ENCODE measurements at regions not wholly inside any gene's neighbourhood (a gene's known extent, or its start where the extent isn't known, plus 50 kb on each side); places are given as distances from the start of the nearest gene placed in this dataset.

GRCh38 chr18:43534511-43534910 lies 257.2 kb upstream of the SYT4 start:
- no peaks in the 10 kb centered on the region for H3K9me2 ChIP-seq (replicated peaks; ENCODE audit: insufficient read depth, low read length)
- no peaks in the 10 kb centered on the region for H4K20me1 ChIP-seq (ENCODE audit: low read depth, low read length)
- H3K36me3 ChIP-seq (ENCODE audit: low read length) = no peaks in the 10 kb centered on the region
- TF ChIP-seq, protein P1, sequence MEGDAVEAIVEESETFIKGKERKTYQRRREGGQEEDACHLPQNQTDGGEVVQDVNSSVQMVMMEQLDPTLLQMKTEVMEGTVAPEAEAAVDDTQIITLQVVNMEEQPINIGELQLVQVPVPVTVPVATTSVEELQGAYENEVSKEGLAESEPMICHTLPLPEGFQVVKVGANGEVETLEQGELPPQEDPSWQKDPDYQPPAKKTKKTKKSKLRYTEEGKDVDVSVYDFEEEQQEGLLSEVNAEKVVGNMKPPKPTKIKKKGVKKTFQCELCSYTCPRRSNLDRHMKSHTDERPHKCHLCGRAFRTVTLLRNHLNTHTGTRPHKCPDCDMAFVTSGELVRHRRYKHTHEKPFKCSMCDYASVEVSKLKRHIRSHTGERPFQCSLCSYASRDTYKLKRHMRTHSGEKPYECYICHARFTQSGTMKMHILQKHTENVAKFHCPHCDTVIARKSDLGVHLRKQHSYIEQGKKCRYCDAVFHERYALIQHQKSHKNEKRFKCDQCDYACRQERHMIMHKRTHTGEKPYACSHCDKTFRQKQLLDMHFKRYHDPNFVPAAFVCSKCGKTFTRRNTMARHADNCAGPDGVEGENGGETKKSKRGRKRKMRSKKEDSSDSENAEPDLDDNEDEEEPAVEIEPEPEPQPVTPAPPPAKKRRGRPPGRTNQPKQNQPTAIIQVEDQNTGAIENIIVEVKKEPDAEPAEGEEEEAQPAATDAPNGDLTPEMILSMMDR (IDR thresholded peaks at IDR 0.05; ENCODE audit: insufficient read depth, low read length, poor library complexity, severe bottlenecking) = no peak
- no peak for TF ChIP-seq EZH2phosphoT487 (conservative IDR thresholded peaks at IDR 0.05; ENCODE audit: low read length)
- H3F3A ChIP-seq (ENCODE audit: insufficient read depth) = no peaks in the 10 kb centered on the region
- H3K4me2 ChIP-seq (ENCODE audit: low read depth, low read length, poor library complexity, severe bottlenecking) = no peak overlapping the region
- no peaks in the 10 kb centered on the region for H3K79me2 ChIP-seq (ENCODE audit: insufficient read depth, low read length)
- no peak overlapping the region for H3K9ac ChIP-seq (ENCODE audit: low read length)
- H3K4me3 ChIP-seq (ENCODE audit: insufficient read depth, low read length, poor library complexity, severe bottlenecking) = no peak overlapping the region
- no peak overlapping the region for H3K27ac ChIP-seq (ENCODE audit: low read depth, low read length)
- H3K27me3 ChIP-seq (ENCODE audit: low read length) = no peaks in the 10 kb centered on the region
- H2AFZ ChIP-seq (ENCODE audit: low read depth, low read length, severe bottlenecking) = no peak overlapping the region
- no peaks in the 10 kb centered on the region for H3K9me3 ChIP-seq (ENCODE audit: insufficient read depth, low read length)

DNA sequence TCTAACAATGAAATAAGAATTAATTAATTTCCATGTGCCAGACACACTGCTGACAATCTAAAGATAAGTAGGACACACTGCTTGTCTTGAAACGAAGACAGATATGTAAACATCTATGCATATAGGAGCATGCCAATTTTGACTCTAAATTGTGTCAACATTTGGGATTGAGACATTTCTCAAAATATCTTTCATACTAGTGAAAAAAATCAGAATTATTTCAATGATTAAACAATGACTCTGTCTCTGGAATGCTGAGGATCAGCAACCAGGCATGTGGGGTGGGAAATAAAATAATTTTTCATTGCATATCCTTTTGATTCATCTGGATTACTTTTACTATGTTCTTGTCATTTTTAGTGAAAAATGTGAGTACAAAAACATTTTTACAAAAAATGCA lies 262.6 kb upstream of the SYT4 start:
- Histone ChIP-seq H3K36me3 (ENCODE audit: low read length) (no peaks in the 10 kb centered on the region), H3K4me2 (ENCODE audit: low read depth, low read length, poor library complexity, severe bottlenecking) (no peak overlapping the region), H3K9me3 (ENCODE audit: insufficient read depth, low read length) (no peaks in the 10 kb centered on the region), H3F3A (ENCODE audit: insufficient read depth) (no peaks in the 10 kb centered on the region), H3K27ac (ENCODE audit: low read depth, low read length) (no peak overlapping the region), H4K20me1 (ENCODE audit: low read depth, low read length) (no peaks in the 10 kb centered on the region), H3K9ac (ENCODE audit: low read length) (no peak overlapping the region), H3K4me3 (ENCODE audit: insufficient read depth, low read length, poor library complexity, severe bottlenecking) (no peak overlapping the region), H3K27me3 (ENCODE audit: low read length) (no peaks in the 10 kb centered on the region), H3K79me2 (ENCODE audit: insufficient read depth, low read length) (no peaks in the 10 kb centered on the region), H2AFZ (ENCODE audit: low read depth, low read length, severe bottlenecking) (no peak overlapping the region), H3K9me2 (replicated peaks; ENCODE audit: insufficient read depth, low read length) (no peaks in the 10 kb centered on the region; the same call in 1 of the 2 replicates)
- TF ChIP-seq, protein P1 (IDR thresholded peaks at IDR 0.05; ENCODE audit: insufficient read depth, low read length, poor library complexity, severe bottlenecking) = no peak
- TF ChIP-seq EZH2phosphoT487 (conservative IDR thresholded peaks at IDR 0.05; ENCODE audit: low read length) = no peak

GRCh38 chr18:43542016-43542415 lies 264.7 kb upstream of the SYT4 start:
- H3K9me3 ChIP-seq (ENCODE audit: insufficient read depth, low read length) = no peaks in the 10 kb centered on the region

More at GRCh38 chr18:43542016-43542415, 264.7 kb upstream of the SYT4 start:
- no peak overlapping the region for H3K27ac ChIP-seq (ENCODE audit: low read depth, low read length)
- no peak overlapping the region for H3K9ac ChIP-seq (ENCODE audit: low read length)
- no peak for TF ChIP-seq EZH2phosphoT487 (conservative IDR thresholded peaks at IDR 0.05; ENCODE audit: low read length)
- TF ChIP-seq, protein P1 (IDR thresholded peaks at IDR 0.05; ENCODE audit: insufficient read depth, low read length, poor library complexity, severe bottlenecking) = no peak
- no peak overlapping the region for H2AFZ ChIP-seq (ENCODE audit: low read depth, low read length, severe bottlenecking)
- no peak overlapping the region for H3K4me2 ChIP-seq (ENCODE audit: low read depth, low read length, poor library complexity, severe bottlenecking)
- no peaks in the 10 kb centered on the region for H3K36me3 ChIP-seq (ENCODE audit: low read length)
- no peak overlapping the region for H3K4me3 ChIP-seq (ENCODE audit: insufficient read depth, low read length, poor library complexity, severe bottlenecking)
- no peaks in the 10 kb centered on the region for H4K20me1 ChIP-seq (ENCODE audit: low read depth, low read length)
- H3K27me3 ChIP-seq (ENCODE audit: low read length) = no peaks in the 10 kb centered on the region
- no peaks in the 10 kb centered on the region for H3F3A ChIP-seq (ENCODE audit: insufficient read depth)
- no peaks in the 10 kb centered on the region for H3K79me2 ChIP-seq (ENCODE audit: insufficient read depth, low read length)
- H3K9me2 ChIP-seq (replicated peaks; ENCODE audit: insufficient read depth, low read length) = no peaks in the 10 kb centered on the region; the same call in 1 of the 2 replicates

Measured in SU-DHL-6 (cell line).